MCF 10A (cell line): ENCODE measurements at regions not wholly inside any gene's neighbourhood (a gene's known extent, or its start where the extent isn't known, plus 50 kb on each side); places are given as distances from the start of the nearest gene placed in this dataset.

Source experiments
- BruUV-seq: library from RNA; stranded (reverse); fragments of 400-500 nt; replicated peaks from 2 replicates; lab custom pipeline; 2021; lab: Mats Ljungman, UMichigan
- CTCF ChIA-PET: fragments of 300-600 bp; sonication (Branson Sonifier 250); formaldehyde crosslinking; extraction: SDS; loops from one replicate; lab custom pipeline; 2021; ENCODE audit warnings: antibody characterized with exemption, inconsistent platforms; lab: Yijun Ruan, JAX
- POLR2A ChIA-PET: fragments of 300-600, 350-650 bp; sonication (Branson Sonifier 250); formaldehyde crosslinking; extraction: SDS; loops from one replicate; lab custom pipeline; 2020; ENCODE audit warnings: antibody characterized with exemption, inconsistent platforms; lab: Yijun Ruan, JAX
- DNase-seq: peaks from one replicate; pipeline ENCODE4 v3.0.0-alpha.2; 2018; ENCODE audit not compliant: unreplicated experiment
- H3K27ac Mint-ChIP-seq: one replicate; pipeline ENCODE4 v1.8.0; 2022; ENCODE audit warnings: mild to moderate bottlenecking, low read depth, mixed read lengths; ENCODE audit not compliant: unreplicated experiment
- H3K27me3 Mint-ChIP-seq: one replicate; pipeline ENCODE4 v1.8.0; 2022; ENCODE audit warnings: mixed read lengths; ENCODE audit not compliant: insufficient read depth, unreplicated experiment
- H3K36me3 Mint-ChIP-seq: one replicate; pipeline ENCODE4 v1.8.0; 2022; ENCODE audit warnings: mild to moderate bottlenecking, moderate library complexity, mixed read lengths; ENCODE audit not compliant: insufficient read depth, unreplicated experiment
- H3K4me1 Mint-ChIP-seq: one replicate; pipeline ENCODE4 v1.8.0; 2022; ENCODE audit warnings: mixed read lengths; ENCODE audit not compliant: insufficient read depth, unreplicated experiment
- H3K4me3 Mint-ChIP-seq: one replicate; pipeline ENCODE4 v1.8.0; 2022; ENCODE audit warnings: mild to moderate bottlenecking, moderate library complexity, mixed read lengths; ENCODE audit not compliant: unreplicated experiment
- H3K9me3 Mint-ChIP-seq: one replicate; pipeline ENCODE4 v1.8.0; 2022; ENCODE audit warnings: mixed read lengths; ENCODE audit not compliant: unreplicated experiment
- CTCF ChIP-seq: fragments of 200-600 bp; IDR thresholded peaks from one replicate; pipeline ENCODE4 v1.8.0; 2022; ENCODE audit warnings: antibody characterized with exemption, mild to moderate bottlenecking; ENCODE audit not compliant: unreplicated experiment
- intact Hi-C: fragments of 100-400 bp; cut with micrococcal nuclease; formaldehyde crosslinking; loops from 2 replicates; pipeline ENCODE4 v1.14.1; 2022

DNA sequence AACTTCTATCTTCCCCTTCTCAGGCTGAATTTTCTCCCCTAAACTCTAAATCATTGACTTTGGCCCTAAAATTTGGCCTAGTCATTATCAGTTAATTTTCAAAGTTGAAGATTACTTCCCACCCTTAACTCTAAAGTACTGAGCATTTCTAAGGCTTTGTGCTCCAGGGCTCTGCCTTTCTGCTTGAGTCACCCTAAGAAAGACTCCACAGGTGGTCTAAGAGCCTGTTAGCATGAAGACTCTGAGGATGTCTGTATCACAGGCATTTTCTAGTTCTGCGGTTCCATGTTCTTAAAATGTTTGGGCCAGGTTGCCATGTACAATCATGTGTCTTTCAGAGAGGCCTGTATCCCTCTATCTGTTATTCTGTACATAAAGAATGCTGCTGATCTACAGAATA, 808.1 kb upstream of the MANEA start:
- Mint-ChIP-seq H3K9me3 (no peaks in the 10 kb centered on the region), H3K4me3 (no peak overlapping the region), H3K36me3 (no peaks in the 10 kb centered on the region), H3K27ac (no peak overlapping the region), H3K4me1 (no peaks in the 10 kb centered on the region), H3K27me3 (peaks cover 52% of the 10 kb centered on the region)
- ChIA-PET POLR2A (no interaction called here), CTCF (no interaction called here)
- no TSS peak for BruUV-seq
- DNase-seq = no peak
- TF ChIP-seq CTCF = no peak
- intact Hi-C loops = no loop called here

GRCh38 chr6:94751641-94752329, 825.5 kb upstream of the MANEA start:
- Mint-ChIP-seq H3K27ac (no peak overlapping the region), H3K36me3 (no peaks in the 10 kb centered on the region), H3K27me3 (peaks cover 19% of the 10 kb centered on the region), H3K9me3 (no peaks in the 10 kb centered on the region), H3K4me3 (no peak overlapping the region), H3K4me1 (no peaks in the 10 kb centered on the region)
- BruUV-seq = no TSS peak
- POLR2A ChIA-PET = no interaction called here
- no peak for DNase-seq
- CTCF ChIA-PET = interaction anchor here (1.1 kb wide), 1 partner anchor 596 kb away, joined by 3 read pairs; no protein-coding TSS in a partner anchor
- TF ChIP-seq CTCF = no peak
- intact Hi-C loops = no loop called here

GRCh38 chr6:94736236-94736635, 841.1 kb upstream of the MANEA start:
- Mint-ChIP-seq H3K27me3 (peaks cover 59% of the 10 kb centered on the region), H3K4me3 (no peak overlapping the region), H3K4me1 (no peaks in the 10 kb centered on the region), H3K36me3 (no peaks in the 10 kb centered on the region), H3K27ac (no peak overlapping the region), H3K9me3 (no peaks in the 10 kb centered on the region)
- no TSS peak for BruUV-seq
- ChIA-PET CTCF (no interaction called here), POLR2A (no interaction called here)
- no peak for TF ChIP-seq CTCF
- no peak for DNase-seq
- intact Hi-C loops = no loop called here

DNA sequence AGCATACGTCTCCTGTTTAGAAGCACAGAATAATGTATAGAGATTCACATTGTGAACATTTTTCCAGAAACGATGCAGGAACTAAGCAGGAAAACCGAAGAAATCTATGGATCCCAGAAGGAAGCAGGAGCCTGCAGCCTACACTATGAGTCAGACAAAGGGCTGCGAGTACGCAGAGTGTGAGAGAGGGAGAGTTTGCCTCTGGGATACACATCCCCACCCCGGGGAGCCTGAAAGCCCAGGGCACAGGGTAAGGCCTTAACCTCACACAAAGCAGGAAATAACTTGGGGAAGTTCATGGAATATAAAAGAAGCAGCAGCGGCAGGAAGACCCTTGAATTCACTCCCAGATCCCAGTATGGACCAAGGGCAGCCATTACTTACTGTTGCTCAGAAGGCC, 842.1 kb upstream of the MANEA start:
- Mint-ChIP-seq H3K27me3 (peaks cover 50% of the 10 kb centered on the region), H3K9me3 (no peaks in the 10 kb centered on the region), H3K27ac (no peak overlapping the region), H3K4me1 (no peaks in the 10 kb centered on the region), H3K36me3 (no peaks in the 10 kb centered on the region), H3K4me3 (no peak overlapping the region)
- intact Hi-C loops = no loop called here
- TF ChIP-seq CTCF = no peak
- no peak for DNase-seq
- no TSS peak for BruUV-seq
- POLR2A ChIA-PET = no interaction called here
- CTCF ChIA-PET = no interaction called here
